GM18499 (cell line): ENCODE measurements at regions not wholly inside any gene's neighbourhood (a gene's known extent, or its start where the extent isn't known, plus 50 kb on each side); places are given as distances from the start of the nearest gene placed in this dataset.
"Not testable (repeated sequence)": the region's sequence is repeated elsewhere in the genome, so short reads cannot be mapped to it uniquely, and the experiment has no call there.

Experiments
- ATAC-seq: cut with Tn5 transposase; IDR thresholded peaks from one replicate; pipeline ENCODE4 v1.9.1; 2021; ENCODE audit warnings: moderate number of reproducible peaks; ENCODE audit not compliant: insufficient read depth, unreplicated experiment

DNA sequence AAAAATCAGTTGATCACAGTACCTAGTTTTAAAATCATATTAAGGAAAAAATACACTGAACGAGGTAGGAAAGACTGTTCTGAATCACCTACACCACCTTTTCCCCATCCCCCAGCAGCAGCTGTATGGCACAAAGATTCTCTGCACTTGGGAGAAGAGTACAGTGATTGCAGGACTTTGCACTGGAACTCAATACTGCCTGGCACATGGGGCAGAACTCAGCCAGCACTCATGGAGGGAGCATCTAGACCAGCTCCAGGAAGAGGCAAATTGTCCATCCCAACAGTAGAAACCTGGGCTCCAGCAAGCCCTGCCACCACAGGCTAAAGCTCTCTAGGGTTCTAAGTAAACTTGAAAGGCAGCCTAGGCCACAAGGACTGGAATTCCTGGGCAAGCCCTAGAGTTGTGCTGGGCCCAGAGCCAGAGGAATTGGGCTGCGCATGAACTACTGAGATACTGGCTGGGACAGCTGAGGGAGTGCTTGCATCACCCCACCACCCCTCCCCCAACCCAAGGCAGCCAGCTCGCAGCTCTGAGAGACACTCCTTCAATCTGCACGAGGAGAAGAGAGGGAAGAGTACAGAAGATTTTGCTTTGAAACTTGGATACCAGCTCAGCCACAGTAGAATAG is 654.4 kb upstream of the CDH6 start:
- no peak for ATAC-seq

DNA sequence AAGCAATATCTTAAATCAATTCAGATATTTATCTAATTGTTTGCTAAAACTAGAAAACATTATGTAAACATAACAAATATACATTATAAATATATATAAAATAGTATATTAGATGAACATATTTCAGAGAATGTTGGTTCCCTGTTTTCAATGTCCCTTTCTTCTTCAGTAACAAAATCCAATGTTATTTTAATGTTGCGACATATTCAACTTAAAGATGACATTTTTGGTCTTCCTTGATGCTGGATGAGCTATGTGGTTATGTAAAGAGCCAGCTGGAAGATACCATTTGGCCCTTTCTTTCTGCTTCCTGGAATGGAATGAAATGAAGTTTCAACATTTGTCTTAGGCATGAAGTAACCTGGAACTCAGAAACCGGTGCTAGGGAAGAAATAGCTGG is 668.1 kb upstream of the CDH6 start:
- no peak for ATAC-seq

DNA sequence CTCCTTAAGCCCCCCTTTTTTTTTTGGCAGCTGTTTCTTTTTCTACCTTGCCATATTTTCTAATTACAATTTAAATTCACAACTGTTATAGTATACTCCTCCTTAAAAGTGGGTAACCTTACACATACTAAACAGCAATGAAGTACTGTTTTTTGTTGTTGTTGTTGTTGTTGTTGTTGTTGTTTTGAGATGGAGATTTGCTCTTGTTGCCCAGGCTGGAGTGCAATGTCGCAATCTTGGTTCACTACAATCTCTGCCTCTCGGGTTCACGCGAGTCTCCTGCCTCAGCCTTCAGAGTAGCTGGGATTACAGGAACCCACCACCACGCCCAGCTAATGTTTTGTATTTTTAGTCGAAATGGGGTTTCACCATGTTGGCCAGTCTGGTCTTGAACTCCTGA is 669.1 kb upstream of the CDH6 start:
- no peak for ATAC-seq

- no peak for ATAC-seq
Observed at GRCh38 chr5:30523061-30523460, 670.4 kb upstream of the CDH6 start.

GRCh38 chr5:30505014-30505886 is 688.2 kb upstream of the CDH6 start:
- no peak for ATAC-seq

DNA sequence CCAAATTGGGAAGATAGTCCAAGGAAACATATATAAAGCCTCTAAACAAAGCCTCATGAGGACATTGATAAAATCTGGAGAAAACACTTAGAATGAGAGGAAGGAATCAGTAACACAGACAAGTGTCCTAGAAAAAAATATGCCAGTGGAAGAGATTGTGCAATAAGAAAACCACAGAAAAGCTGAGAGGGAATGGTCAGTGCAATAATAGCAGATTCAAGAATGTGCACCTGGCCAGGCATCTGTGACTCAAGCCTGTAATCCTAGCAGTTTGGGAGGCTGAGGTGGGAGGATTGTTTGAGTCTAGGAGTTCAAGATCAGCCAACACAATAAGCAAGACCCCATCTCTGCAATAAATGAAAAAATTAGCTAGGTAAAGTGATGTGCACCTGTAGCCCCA is 691.2 kb upstream of the CDH6 start:
- no peak for ATAC-seq

- no peak for ATAC-seq
Observed at GRCh38 chr5:30501065-30501464, 692.4 kb upstream of the CDH6 start.

GRCh38 chr5:30500513-30500912 is 693.0 kb upstream of the CDH6 start:
- ATAC-seq, result no peak

DNA sequence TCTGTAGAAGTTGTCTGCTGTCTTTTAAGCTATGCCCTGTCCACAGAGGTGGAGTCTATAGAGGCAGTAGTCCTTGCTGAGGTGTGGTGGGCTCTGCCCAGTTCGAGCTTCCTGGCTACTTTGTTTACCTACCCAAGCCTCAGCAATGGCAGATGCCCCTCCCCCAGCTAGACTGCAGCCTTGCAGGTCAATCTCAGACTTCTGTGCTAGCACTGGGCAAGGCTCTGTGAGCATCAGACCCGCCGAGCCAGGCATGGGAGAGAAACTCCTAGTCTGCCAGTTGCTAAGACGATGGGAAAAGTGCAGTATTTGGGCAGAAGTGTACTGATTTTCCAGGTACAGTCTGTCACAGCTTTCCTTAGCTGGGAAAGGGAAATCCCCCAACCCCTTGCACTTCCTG is 694.1 kb upstream of the CDH6 start:
- ATAC-seq, result no peak

GRCh38 chr5:30498972-30499371 is 694.5 kb upstream of the CDH6 start:
- ATAC-seq, result no peak

- not testable (repeated sequence) for ATAC-seq
Observed at GRCh38 chr5:30498509-30498908, 695.0 kb upstream of the CDH6 start.

- ATAC-seq, result not testable (repeated sequence)
Observed at GRCh38 chr5:30494113-30494512, 699.4 kb upstream of the CDH6 start.

GRCh38 chr5:30479104-30479503 is 714.4 kb upstream of the CDH6 start:
- ATAC-seq, result no peak

DNA sequence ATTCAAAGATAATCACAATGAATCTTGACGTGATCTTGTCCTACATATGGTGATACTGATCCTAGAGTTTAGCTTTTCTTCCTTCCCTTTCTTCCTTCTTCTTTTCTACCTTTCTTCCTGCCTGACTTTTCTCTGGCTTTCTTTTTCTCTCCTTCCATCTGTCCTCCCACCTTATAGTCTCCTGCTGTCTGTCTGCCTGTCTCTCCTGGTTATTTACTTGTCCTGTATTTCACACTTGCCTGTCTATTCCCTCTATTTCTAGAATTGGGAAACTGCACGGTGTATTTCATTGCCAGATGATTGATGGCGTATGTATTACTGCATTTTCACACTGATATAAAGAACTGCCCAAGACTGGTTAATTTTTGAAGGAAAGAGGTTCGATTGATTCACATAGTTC is 718.1 kb upstream of the CDH6 start:
- no peak for ATAC-seq

GRCh38 chr5:30469691-30470090 is 723.8 kb upstream of the CDH6 start:
- no peak for ATAC-seq

DNA sequence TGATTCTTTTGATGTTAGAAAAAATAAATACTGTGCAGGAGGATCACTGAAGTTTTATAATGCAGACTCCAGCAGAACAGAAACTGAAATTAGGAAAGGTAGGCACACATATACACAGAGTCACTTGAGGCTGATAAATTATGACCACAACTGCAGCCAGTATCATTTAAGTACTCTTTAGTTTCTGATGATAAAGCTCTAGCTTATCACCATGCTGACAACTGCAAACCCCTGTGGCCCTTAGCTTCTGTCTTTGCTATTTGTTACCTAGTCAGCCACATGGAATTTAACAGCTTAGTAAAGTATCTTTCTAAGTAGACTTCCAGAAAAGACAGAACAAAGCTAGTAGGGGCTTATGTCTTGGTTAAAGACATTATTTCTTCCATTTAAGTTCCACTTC is 734.8 kb upstream of the CDH6 start:
- ATAC-seq, result no peak

GRCh38 chr5:30455484-30455883 is 738.0 kb upstream of the CDH6 start:
- not testable (repeated sequence) for ATAC-seq

- no peak for ATAC-seq
Observed at GRCh38 chr5:30453168-30453567, 740.3 kb upstream of the CDH6 start.

- no peak for ATAC-seq
Observed at GRCh38 chr5:30450153-30450552, 743.3 kb upstream of the CDH6 start.

DNA sequence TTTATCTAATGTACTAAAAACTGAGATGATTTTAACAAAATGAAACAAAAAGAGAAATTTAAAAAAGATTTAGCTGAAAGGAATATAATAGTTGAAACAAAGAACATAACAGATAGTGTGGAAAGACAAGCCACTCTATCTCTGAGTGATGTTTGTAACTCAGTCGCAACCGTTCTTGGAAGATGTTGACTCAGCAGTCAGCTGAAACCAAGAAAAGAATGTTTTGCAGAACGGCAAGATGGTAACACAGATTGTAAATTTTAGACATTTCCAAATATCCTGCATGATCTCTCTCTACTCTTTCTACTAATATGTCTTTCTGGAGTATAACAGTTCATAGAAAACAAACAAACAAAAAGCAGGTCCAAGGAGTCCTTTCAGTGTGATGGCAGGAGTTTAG is 746.1 kb upstream of the CDH6 start:
- ATAC-seq, result no peak

GRCh38 chr5:30446456-30446855 is 747.0 kb upstream of the CDH6 start:
- no peak for ATAC-seq

DNA sequence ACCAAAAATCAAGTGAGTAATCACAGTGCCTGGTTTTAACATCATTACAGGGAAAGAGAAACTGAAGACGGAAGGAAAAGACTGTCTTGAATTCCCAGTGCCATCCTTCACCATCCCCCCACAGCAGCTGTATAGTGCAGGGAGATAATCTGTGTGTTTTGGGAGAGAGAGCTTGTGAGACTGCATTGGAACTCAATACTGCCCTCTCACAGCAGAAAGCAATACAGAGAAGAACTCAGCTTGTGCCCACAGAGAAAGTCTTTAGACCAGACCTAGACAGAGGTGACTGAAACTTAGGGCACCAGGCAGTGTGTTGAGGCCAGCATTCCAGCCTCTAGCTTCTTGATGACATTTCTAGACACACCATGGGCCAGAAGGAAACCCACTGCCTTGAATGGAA is 754.7 kb upstream of the CDH6 start:
- no peak for ATAC-seq
